Uterus (tissue), 2 donors: ENCODE measurements at regions not wholly inside any gene's neighbourhood (a gene's known extent, or its start where the extent isn't known, plus 50 kb on each side); places are given as distances from the start of the nearest gene placed in this dataset.

Experiments used
- CTCF ChIP-seq, 4 experiments: fragments of 200-600 bp in 2 of 4; fragments of 450-650 bp in 2 of 4; sonication (generic) in 2 of 4; IDR thresholded peaks; one replicate each; pipeline ENCODE4 v1.5.1; 2016 to 2019; ENCODE audit warnings: antibody characterized with exemption in 4 of 4, mild to moderate bottlenecking in 2 of 4, moderate library complexity in 1 of 4
- POLR2A ChIP-seq, 2 donors: fragments of 450-650 bp; IDR thresholded peaks; one replicate each; pipeline ENCODE4 v1.6.1; 2016; ENCODE audit warnings: antibody characterized with exemption in 2 of 2, mild to moderate bottlenecking in 1 of 2, moderate library complexity in 1 of 2

DNA sequence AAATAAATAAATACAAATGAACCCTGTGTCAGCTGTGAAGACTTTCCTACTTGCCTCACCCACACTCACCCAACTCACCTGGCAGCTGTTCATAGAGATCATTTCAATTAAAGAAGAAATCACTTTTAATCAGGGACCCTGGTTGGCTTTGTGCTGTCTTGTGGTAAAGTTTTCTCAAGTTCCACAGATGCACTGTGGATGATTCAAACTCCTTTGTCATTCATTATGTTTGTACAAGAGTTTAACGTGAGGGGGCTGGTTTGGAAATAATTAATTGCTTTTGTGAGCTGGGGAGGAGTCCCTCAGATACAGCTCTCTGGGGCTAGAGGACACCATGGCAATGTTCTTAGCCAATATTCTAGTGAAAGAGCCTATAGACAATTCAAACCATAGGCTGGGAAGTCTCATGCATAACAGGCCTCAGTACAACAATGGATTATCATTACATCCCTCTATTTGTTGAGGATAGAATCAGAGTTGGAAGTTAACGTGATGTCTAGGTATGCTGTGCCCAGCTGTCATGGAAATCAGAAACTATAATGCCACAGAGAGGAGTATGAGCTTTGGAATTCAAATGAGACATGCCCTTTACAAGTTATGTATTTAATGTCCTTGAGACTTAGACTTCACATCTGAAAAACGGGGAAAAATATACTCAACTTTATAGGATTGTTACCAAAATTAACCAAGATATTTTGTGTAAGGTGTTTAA lies 698.5 kb downstream of the KCNA4 start:
- TF ChIP-seq CTCF (IDR thresholded peaks at IDR 0.05): no peak
- TF ChIP-seq POLR2A (IDR thresholded peaks at IDR 0.05): no peak
